ENCODE measurements at regions not wholly inside any gene's neighbourhood (a gene's known extent, or its start where the extent isn't known, plus 50 kb on each side); places are given as distances from the start of the nearest gene placed in this dataset.

GRCh38 chr7:50943482-50943881 lies 160.8 kb upstream of the GRB10 start:
- TF ChIP-seq ZFX (IDR thresholded peaks at IDR 0.05) (no peak), CTCF (conservative IDR thresholded peaks at IDR 0.05) (no peak)
- H3K27ac ChIP-seq, result no peak overlapping the region

- no peak for TF ChIP-seq CTCF (conservative IDR thresholded peaks at IDR 0.05)
- TF ChIP-seq ZFX (IDR thresholded peaks at IDR 0.05), result no peak
- H3K27ac ChIP-seq, result no peak overlapping the region
These were observed 158.8 kb upstream of the GRB10 start for GRCh38 chr7:50941525-50941924.

GRCh38 chr7:50940621-50941020 lies 157.9 kb upstream of the GRB10 start:
- TF ChIP-seq ZFX (IDR thresholded peaks at IDR 0.05) (no peak), CTCF (conservative IDR thresholded peaks at IDR 0.05) (no peak)
- no peak overlapping the region for H3K27ac ChIP-seq

GRCh38 chr7:50939021-50939420 lies 156.3 kb upstream of the GRB10 start:
- no peak for TF ChIP-seq CTCF (conservative IDR thresholded peaks at IDR 0.05)
- no peak for TF ChIP-seq ZFX (IDR thresholded peaks at IDR 0.05)
- H3K27ac ChIP-seq, result no peak overlapping the region

GRCh38 chr7:50937727-50938126 lies 155.0 kb upstream of the GRB10 start:
- no peak overlapping the region for H3K27ac ChIP-seq
- TF ChIP-seq ZFX (IDR thresholded peaks at IDR 0.05) (no peak), CTCF (conservative IDR thresholded peaks at IDR 0.05) (no peak)

- TF ChIP-seq ZFX (IDR thresholded peaks at IDR 0.05) (no peak), CTCF (conservative IDR thresholded peaks at IDR 0.05) (no peak)
- H3K27ac ChIP-seq, result no peak overlapping the region
These were observed 143.4 kb upstream of the GRB10 start for GRCh38 chr7:50926049-50926448.

GRCh38 chr7:50923476-50923875 lies 140.8 kb upstream of the GRB10 start:
- no peak overlapping the region for H3K27ac ChIP-seq
- TF ChIP-seq ZFX (IDR thresholded peaks at IDR 0.05), result no peak
- no peak for TF ChIP-seq CTCF (conservative IDR thresholded peaks at IDR 0.05)

Measured in C4-2B (cell line).